Smooth muscle cell of the brain vasculature (primary cell): ENCODE measurements at regions not wholly inside any gene's neighbourhood (a gene's known extent, or its start where the extent isn't known, plus 50 kb on each side); places are given as distances from the start of the nearest gene placed in this dataset.

ENCODE experiments used
- DNase-seq: peaks from one replicate; pipeline ENCODE4 v3.0.0-alpha.2; 2012; ENCODE audit warnings: low read depth, low spot score

DNA sequence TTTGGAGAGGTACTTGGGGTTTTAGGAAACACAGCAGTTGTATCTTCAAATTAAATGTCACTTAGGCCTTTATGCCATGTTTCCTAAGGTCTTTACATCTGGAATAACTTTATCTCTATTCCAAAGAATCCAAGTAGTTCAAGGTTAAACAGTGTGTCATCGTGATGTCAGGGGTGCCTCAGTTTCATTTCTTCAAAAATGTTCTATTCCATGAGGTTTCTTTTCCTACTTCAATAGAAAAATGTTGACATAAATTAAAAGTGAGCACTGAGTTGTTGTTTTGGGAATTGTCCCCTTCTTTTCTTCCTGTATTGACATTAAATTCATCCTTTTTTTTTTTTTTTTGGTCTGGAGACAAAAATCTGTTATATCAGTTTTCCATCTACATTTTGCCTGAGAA, 160.6 kb upstream of the C21orf91 start:
- DNase-seq, result no peak

DNA sequence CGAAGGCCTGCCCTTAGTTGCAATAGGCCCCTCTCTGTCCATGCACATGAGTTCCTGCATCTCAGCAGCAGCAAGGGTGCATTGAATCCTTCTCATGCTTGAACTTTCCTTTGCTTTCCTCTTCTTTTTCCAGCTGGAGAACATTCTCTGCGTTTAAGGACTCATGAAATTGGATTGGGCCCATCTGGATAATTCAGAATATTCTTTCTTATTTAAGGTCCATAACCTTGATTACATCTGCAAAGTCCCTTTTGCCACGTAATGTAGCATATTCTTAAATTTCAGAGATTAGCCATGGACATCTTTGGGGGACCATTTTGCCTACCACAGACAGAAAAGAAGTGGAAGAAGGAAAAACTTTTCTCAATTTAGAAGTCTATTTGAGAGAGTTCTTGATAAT, 159.7 kb upstream of the C21orf91 start:
- no peak for DNase-seq

- no peak for DNase-seq
Measured at GRCh38 chr21:17976691-17977090, 157.5 kb upstream of the C21orf91 start.

GRCh38 chr21:17976139-17976538, 157.0 kb upstream of the C21orf91 start:
- DNase-seq, result no peak

- no peak for DNase-seq
Measured at GRCh38 chr21:17967319-17967718, 148.2 kb upstream of the C21orf91 start.

- no peak for DNase-seq
Measured at GRCh38 chr21:17964716-17965115, 145.6 kb upstream of the C21orf91 start.

GRCh38 chr21:17964199-17964598, 145.0 kb upstream of the C21orf91 start:
- no peak for DNase-seq

DNA sequence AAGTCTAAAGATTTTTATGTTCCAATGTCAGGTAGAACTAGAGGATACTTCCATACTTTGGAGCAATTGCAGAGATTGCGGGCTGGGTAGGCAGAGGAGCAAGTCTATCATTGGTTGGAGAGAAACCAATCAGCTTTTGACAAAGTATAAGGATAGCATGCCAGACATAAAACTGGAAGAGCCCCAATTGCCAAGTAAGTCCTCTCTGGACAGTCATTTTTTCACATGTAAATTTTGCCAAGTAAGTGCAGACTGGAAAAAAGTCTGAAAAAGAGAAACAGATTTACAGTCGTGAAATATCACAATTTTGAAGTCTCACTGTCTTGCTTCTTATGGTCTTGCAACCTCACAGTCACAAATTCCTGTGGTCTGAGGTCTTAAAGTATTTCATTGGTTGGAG, 131.4 kb upstream of the C21orf91 start:
- no peak for DNase-seq

GRCh38 chr21:17949421-17949820, 130.3 kb upstream of the C21orf91 start:
- no peak for DNase-seq

DNA sequence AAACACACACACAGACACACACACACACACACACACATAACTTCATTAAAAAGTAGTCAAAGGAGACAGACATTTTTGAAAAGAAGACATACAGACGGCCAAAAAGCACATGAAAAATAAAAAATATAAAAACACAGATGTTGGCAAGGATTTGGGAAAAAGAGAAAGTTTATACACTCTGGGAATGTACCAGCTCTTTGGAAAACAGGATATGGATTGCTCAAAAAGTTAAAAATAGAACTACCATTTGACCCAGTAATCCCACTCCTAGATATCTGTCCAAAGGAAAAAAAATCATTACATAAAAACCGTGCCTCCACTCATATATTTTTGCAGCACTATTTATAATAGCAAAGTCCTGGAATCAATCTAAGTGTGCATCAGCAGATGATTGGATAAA, 128.4 kb upstream of the C21orf91 start:
- DNase-seq, result no peak

- DNase-seq, result no peak
Measured at GRCh38 chr21:17931080-17931479, 111.9 kb upstream of the C21orf91 start.

DNA sequence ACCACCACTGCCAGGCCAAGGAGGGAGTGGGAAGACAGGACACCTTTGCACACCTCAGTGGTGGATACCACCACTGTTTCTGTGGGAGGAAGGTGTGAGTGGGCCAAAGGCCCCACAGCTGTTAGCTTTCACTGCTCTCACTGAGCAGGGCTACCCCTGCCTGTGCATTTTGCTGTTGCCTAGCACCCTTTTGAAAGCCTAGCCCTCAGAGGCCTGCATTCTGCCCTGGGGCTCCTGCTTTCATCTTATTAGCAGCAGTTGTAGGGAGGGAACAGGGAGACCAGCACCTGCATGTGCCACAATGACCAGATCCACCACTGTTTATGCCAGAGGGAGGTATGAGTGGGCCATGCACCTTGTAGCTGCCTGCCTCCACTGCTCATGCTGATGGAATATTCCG, 110.9 kb upstream of the C21orf91 start:
- DNase-seq, result no peak

DNA sequence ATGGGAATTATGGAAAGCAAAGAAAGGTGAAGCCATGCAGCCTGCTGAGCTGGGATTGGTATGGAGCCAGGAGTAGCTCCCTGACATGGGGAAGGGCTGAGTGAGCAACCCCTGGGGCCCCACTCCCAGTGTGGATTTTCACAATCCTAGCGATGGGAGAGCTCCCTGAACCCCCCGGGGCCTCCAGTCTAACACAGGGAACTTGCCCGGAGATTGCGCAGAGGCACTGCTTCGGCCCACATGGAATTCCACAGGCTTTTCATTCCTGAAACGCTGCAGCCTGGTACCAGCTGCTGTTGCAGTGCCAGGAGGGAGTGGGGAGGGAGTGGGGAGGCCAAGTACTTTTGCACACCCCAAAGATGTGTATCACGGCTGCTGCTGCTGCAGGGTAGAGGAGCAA, 110.4 kb upstream of the C21orf91 start:
- DNase-seq, result no peak

GRCh38 chr21:17925899-17926298, 106.7 kb upstream of the C21orf91 start:
- peak; percentile 20 for DNase-seq

- no peak for DNase-seq
Measured at GRCh38 chr21:17925000-17925610, 105.9 kb upstream of the C21orf91 start.

DNA sequence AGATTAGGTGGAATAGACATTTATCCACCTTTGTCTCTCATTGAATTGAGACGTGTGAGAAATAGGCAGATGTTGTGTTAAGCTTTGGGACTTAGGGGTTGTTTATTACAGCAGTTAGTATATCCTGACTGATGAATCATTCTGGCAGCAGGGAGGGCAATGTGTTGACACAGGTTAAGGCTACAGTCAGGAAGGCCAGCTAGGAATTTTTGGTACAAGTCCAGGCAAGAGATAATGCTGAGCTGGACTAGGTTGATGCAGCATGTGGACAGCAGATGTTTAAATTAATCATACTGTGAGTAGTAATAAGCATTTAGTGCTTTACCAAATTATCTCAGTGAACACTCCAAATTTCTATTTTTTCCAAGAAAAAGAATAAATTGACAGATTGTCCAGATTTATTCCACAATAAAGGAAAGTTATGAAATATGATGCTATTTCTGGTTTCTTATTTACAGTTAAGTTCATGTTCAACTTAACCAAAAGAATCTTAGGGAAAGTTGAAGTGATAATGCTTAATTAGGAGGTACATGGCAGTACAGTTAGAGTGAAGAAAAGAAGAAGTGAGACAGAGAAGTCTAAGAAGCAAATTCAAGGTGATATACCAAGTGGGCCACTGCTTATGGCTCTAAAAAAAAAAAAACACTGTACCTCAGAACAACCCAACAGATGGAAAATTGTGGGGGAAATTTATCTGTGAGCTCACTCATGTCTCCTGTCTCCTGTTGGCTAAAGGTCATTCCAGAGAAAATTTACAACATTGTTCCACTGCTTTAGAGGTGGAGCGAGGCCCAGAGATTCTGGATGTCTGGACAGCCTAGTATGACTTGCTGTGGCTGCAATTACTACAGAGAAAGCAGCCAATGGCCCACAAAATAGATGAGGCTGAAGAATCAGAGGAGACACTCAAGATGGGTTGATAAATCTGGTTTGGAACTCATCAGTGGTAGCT, 102.7 kb upstream of the C21orf91 start:
- peak; percentile 62 for DNase-seq

GRCh38 chr21:17915976-17916375, 96.8 kb upstream of the C21orf91 start:
- no peak for DNase-seq

GRCh38 chr21:17911628-17912027, 92.5 kb upstream of the C21orf91 start:
- peak; percentile 24 for DNase-seq

DNA sequence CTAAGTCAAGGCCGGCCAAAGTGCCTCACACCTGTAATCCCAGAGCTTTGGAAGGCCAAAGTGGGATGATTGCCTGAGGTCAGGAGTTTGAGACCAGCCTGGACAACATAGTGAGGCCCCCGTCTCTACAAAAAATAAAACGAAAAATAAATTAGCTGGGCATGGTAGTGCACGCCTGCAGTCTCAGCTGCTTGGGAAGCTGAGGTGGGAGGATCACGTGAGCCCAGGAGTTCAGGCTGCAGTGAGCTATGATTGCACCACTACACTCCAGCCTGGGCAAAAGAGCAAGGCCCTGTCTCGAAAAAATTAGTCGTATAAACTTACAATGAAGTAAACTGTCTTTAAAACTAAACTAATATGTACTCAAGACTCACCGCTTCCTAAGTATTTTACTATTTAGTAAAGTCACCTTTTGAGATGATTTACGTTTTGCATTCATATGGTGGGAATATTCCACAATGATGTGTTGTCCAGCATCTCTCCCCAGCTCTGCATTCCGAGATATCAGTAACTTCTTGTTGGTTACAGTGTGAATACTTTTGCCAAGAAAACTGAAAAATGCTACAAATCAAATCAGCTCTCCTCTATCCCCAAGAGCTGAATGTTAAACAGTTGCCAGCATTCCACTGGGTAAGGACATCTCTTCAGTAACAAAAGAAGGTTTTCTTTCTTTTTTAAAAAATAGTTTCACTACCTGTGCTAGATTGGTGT, 84.9 kb upstream of the C21orf91 start:
- no peak for DNase-seq

- peak; percentile 35 for DNase-seq
Measured at GRCh38 chr21:17903029-17903806, 84.1 kb upstream of the C21orf91 start.

GRCh38 chr21:17901458-17902079, 82.4 kb upstream of the C21orf91 start:
- DNase-seq, result no peak
